Activated T-helper 1 cell treated with anti-CD3 and anti-CD28 coated beads, Interleukin-12 subunit alpha, Interleukin-12 subunit beta, Interleukin-2, Interleukin-4 antibody, amounts not matched to agents 30 ng/mL and 10 ng/mL and 1 ng/mL, durations not matched to agents 14 hours and 24 hours and 36 hours (primary cell): ENCODE measurements at regions not wholly inside any gene's neighbourhood (a gene's known extent, or its start where the extent isn't known, plus 50 kb on each side); places are given as distances from the start of the nearest gene placed in this dataset.

Experiments
- DNase-seq: peaks from one replicate; pipeline ENCODE4 v3.0.0; 2021; ENCODE audit warnings: low spot score
- H3K27ac Mint-ChIP-seq: one replicate; pipeline ENCODE4 v1.8.0; 2021; ENCODE audit warnings: mild to moderate bottlenecking, mixed read lengths
- H3K27me3 Mint-ChIP-seq: one replicate; pipeline ENCODE4 v1.8.0; 2022; ENCODE audit warnings: mild to moderate bottlenecking, moderate library complexity, mixed read lengths; ENCODE audit not compliant: insufficient read depth
- H3K36me3 Mint-ChIP-seq: one replicate; pipeline ENCODE4 v1.8.0; 2021; ENCODE audit warnings: low read depth, mixed read lengths
- H3K4me1 Mint-ChIP-seq: one replicate; pipeline ENCODE4 v1.8.0; 2021; ENCODE audit warnings: low read depth, mixed read lengths
- H3K4me3 Mint-ChIP-seq: one replicate; pipeline ENCODE4 v1.8.0; 2021; ENCODE audit warnings: mild to moderate bottlenecking, moderate library complexity, mixed read lengths
- H3K9me3 Mint-ChIP-seq: one replicate; pipeline ENCODE4 v1.8.0; 2021; ENCODE audit warnings: mixed read lengths
- intact Hi-C: fragments of 100-400 bp; cut with micrococcal nuclease; formaldehyde crosslinking; loops from one replicate; pipeline ENCODE4 v1.15.1; 2024

GRCh38 chr12:45532113-45532512 lies 197.4 kb upstream of the ARID2 start:
- intact Hi-C loops, result no loop called here
- peaks cover 14% of the 10 kb centered on the region for H3K27me3 Mint-ChIP-seq
- H3K36me3 Mint-ChIP-seq, result no peaks in the 10 kb centered on the region
- H3K27ac Mint-ChIP-seq, result no peak overlapping the region
- H3K9me3 Mint-ChIP-seq, result peaks cover 15% of the 10 kb centered on the region
- DNase-seq, result no peak
- H3K4me1 Mint-ChIP-seq, result no peaks in the 10 kb centered on the region
- no peak overlapping the region for H3K4me3 Mint-ChIP-seq

- intact Hi-C loops, result no loop called here
- no peak for DNase-seq
These were observed 193.8 kb upstream of the ARID2 start for GRCh38 chr12:45535610-45536180.

GRCh38 chr12:45536284-45536683 lies 193.2 kb upstream of the ARID2 start:
- intact Hi-C loops, result no loop called here
- Mint-ChIP-seq H3K36me3 (no peaks in the 10 kb centered on the region), H3K9me3 (no peaks in the 10 kb centered on the region), H3K27ac (no peak overlapping the region), H3K4me3 (no peak overlapping the region), H3K27me3 (peaks cover 9% of the 10 kb centered on the region), H3K4me1 (no peaks in the 10 kb centered on the region)
- no peak for DNase-seq

More at GRCh38 chr12:45535610-45536180, 193.8 kb upstream of the ARID2 start:
- no peaks in the 10 kb centered on the region for H3K4me1 Mint-ChIP-seq
- no peak overlapping the region for H3K4me3 Mint-ChIP-seq
- no peaks in the 10 kb centered on the region for H3K36me3 Mint-ChIP-seq
- no peaks in the 10 kb centered on the region for H3K9me3 Mint-ChIP-seq
- H3K27ac Mint-ChIP-seq, result no peak overlapping the region
- H3K27me3 Mint-ChIP-seq, result peaks cover 9% of the 10 kb centered on the region

- intact Hi-C loops, result loop anchor here (5.0 to 10.0 kb wide), 5 partner anchors 132 to 466 kb away; partner anchors contain the start of gene SCAF11
- no peaks in the 10 kb centered on the region for H3K4me1 Mint-ChIP-seq
- no peak for DNase-seq
- H3K4me3 Mint-ChIP-seq, result no peak overlapping the region
- no peaks in the 10 kb centered on the region for H3K36me3 Mint-ChIP-seq
- peaks cover 5% of the 10 kb centered on the region for H3K27me3 Mint-ChIP-seq
- H3K27ac Mint-ChIP-seq, result no peak overlapping the region
- H3K9me3 Mint-ChIP-seq, result no peaks in the 10 kb centered on the region
These were observed 188.7 kb upstream of the ARID2 start for GRCh38 chr12:45540661-45541341.

GRCh38 chr12:45543887-45544286 lies 185.6 kb upstream of the ARID2 start:
- no peak overlapping the region for H3K27ac Mint-ChIP-seq
- no peaks in the 10 kb centered on the region for H3K9me3 Mint-ChIP-seq
- intact Hi-C loops, result loop anchor here (1.0 to 10.0 kb wide), 7 partner anchors 128 to 463 kb away; partner anchors contain the start of gene SCAF11
- no peaks in the 10 kb centered on the region for H3K4me1 Mint-ChIP-seq
- H3K4me3 Mint-ChIP-seq, result no peak overlapping the region
- peak; percentile 45 for DNase-seq
- H3K36me3 Mint-ChIP-seq, result no peaks in the 10 kb centered on the region
- peaks cover 4% of the 10 kb centered on the region for H3K27me3 Mint-ChIP-seq

GRCh38 chr12:45546545-45546944 lies 183.0 kb upstream of the ARID2 start:
- Mint-ChIP-seq H3K4me3 (no peak overlapping the region), H3K9me3 (no peaks in the 10 kb centered on the region), H3K4me1 (no peaks in the 10 kb centered on the region), H3K27ac (no peak overlapping the region), H3K36me3 (no peaks in the 10 kb centered on the region), H3K27me3 (peaks cover 8% of the 10 kb centered on the region)
- intact Hi-C loops, result loop anchor here (10.0 kb wide), 2 partner anchors 268 to 378 kb away; no protein-coding TSS in a partner anchor
- DNase-seq, result no peak

- H3K27ac Mint-ChIP-seq, result no peak overlapping the region
- peaks cover 8% of the 10 kb centered on the region for H3K27me3 Mint-ChIP-seq
- H3K4me3 Mint-ChIP-seq, result no peak overlapping the region
- no peaks in the 10 kb centered on the region for H3K4me1 Mint-ChIP-seq
- intact Hi-C loops, result loop anchor here (10.0 kb wide), 2 partner anchors 268 to 378 kb away; no protein-coding TSS in a partner anchor
- H3K36me3 Mint-ChIP-seq, result no peaks in the 10 kb centered on the region
- no peak for DNase-seq
- no peaks in the 10 kb centered on the region for H3K9me3 Mint-ChIP-seq
These were observed 182.4 kb upstream of the ARID2 start for GRCh38 chr12:45547132-45547531.

- H3K9me3 Mint-ChIP-seq, result no peaks in the 10 kb centered on the region
- H3K27ac Mint-ChIP-seq, result no peak overlapping the region
These were observed 181.7 kb upstream of the ARID2 start for GRCh38 chr12:45547822-45548221.

GRCh38 chr12:45548426-45548825 lies 181.1 kb upstream of the ARID2 start:
- no peaks in the 10 kb centered on the region for H3K9me3 Mint-ChIP-seq
- no peak for DNase-seq
- H3K27ac Mint-ChIP-seq, result no peak overlapping the region
- H3K27me3 Mint-ChIP-seq, result peaks cover 4% of the 10 kb centered on the region
- no peaks in the 10 kb centered on the region for H3K4me1 Mint-ChIP-seq
- H3K4me3 Mint-ChIP-seq, result no peak overlapping the region
- no peaks in the 10 kb centered on the region for H3K36me3 Mint-ChIP-seq
- intact Hi-C loops, result loop anchor here (10.0 kb wide), 2 partner anchors 266 to 376 kb away; no protein-coding TSS in a partner anchor

More at GRCh38 chr12:45547822-45548221, 181.7 kb upstream of the ARID2 start:
- DNase-seq, result no peak
- intact Hi-C loops, result loop anchor here (10.0 kb wide), 2 partner anchors 267 to 377 kb away; no protein-coding TSS in a partner anchor
- peaks cover 8% of the 10 kb centered on the region for H3K27me3 Mint-ChIP-seq
- no peaks in the 10 kb centered on the region for H3K4me1 Mint-ChIP-seq
- H3K36me3 Mint-ChIP-seq, result no peaks in the 10 kb centered on the region
- no peak overlapping the region for H3K4me3 Mint-ChIP-seq

GRCh38 chr12:45549337-45549902 lies 180.1 kb upstream of the ARID2 start:
- no peak for DNase-seq
- Mint-ChIP-seq H3K4me3 (no peak overlapping the region), H3K4me1 (no peaks in the 10 kb centered on the region), H3K36me3 (no peaks in the 10 kb centered on the region), H3K9me3 (no peaks in the 10 kb centered on the region), H3K27ac (no peak overlapping the region), H3K27me3 (peaks cover 4% of the 10 kb centered on the region)
- intact Hi-C loops, result loop anchor here (10.0 kb wide), 2 partner anchors 265 to 375 kb away; no protein-coding TSS in a partner anchor

GRCh38 chr12:45553204-45553603 lies 176.3 kb upstream of the ARID2 start:
- Mint-ChIP-seq H3K4me3 (no peak overlapping the region), H3K36me3 (no peaks in the 10 kb centered on the region), H3K4me1 (no peaks in the 10 kb centered on the region), H3K27me3 (peaks cover 10% of the 10 kb centered on the region), H3K27ac (no peak overlapping the region), H3K9me3 (peaks cover 2% of the 10 kb centered on the region)
- intact Hi-C loops, result no loop called here
- no peak for DNase-seq

GRCh38 chr12:45557016-45557415 lies 172.5 kb upstream of the ARID2 start:
- H3K27me3 Mint-ChIP-seq, result peaks cover 8% of the 10 kb centered on the region
- intact Hi-C loops, result no loop called here
- no peaks in the 10 kb centered on the region for H3K4me1 Mint-ChIP-seq
- H3K4me3 Mint-ChIP-seq, result no peak overlapping the region
- no peak for DNase-seq
- H3K36me3 Mint-ChIP-seq, result no peaks in the 10 kb centered on the region
- no peak overlapping the region for H3K27ac Mint-ChIP-seq
- peaks cover 5% of the 10 kb centered on the region for H3K9me3 Mint-ChIP-seq

GRCh38 chr12:45558353-45558752 lies 171.2 kb upstream of the ARID2 start:
- intact Hi-C loops, result no loop called here
- Mint-ChIP-seq H3K9me3 (peaks cover 8% of the 10 kb centered on the region), H3K27me3 (peaks cover 8% of the 10 kb centered on the region), H3K4me3 (no peak overlapping the region), H3K4me1 (no peaks in the 10 kb centered on the region), H3K27ac (no peak overlapping the region), H3K36me3 (no peaks in the 10 kb centered on the region)
- DNase-seq, result no peak
